PC-9 (cell line): ENCODE measurements at regions not wholly inside any gene's neighbourhood (a gene's known extent, or its start where the extent isn't known, plus 50 kb on each side); places are given as distances from the start of the nearest gene placed in this dataset.

Experiments
- CTCF ChIP-seq: fragments of 200-600 bp; sonication (generic); conservative IDR thresholded peaks from 2 replicates; pipeline ENCODE4 v1.6.1; 2017; ENCODE audit warnings: mixed run types, antibody characterized with exemption, mild to moderate bottlenecking, moderate library complexity
- EZH2 ChIP-seq: fragments of 200-600 bp; sonication (generic); IDR thresholded peaks from 2 replicates; pipeline ENCODE4 v1.8.0; 2017; ENCODE audit warnings: antibody characterized with exemption, low read depth

DNA sequence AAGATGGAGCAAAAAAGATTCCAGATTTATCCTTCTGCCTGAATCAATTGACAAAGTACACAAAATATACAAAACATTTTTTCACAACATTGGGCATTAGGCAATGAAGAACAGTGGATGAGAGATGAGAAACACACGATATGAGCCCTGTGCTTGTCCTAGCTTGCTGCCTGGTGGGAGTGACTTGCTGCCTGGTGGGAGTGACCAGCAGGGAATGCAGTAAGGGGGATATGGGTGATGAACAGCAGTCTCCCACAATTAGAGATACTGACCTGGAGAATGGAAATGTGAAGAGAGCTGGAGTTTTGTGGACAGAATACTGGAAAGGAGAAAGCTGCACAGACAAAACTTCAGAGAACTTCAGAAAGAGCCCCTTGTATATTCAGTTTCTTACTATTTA lies 629.4 kb upstream of the FRG1 start:
- TF ChIP-seq CTCF (no peak), EZH2 (no peak)
